B cell (primary cell): ENCODE measurements at regions not wholly inside any gene's neighbourhood (a gene's known extent, or its start where the extent isn't known, plus 50 kb on each side); places are given as distances from the start of the nearest gene placed in this dataset.

Source experiments
- EZH2 ChIP-seq: IDR thresholded peaks from 2 replicates; pipeline ENCODE4 v1.6.1; 2012; ENCODE audit warnings: borderline replicate concordance, low read depth, mild to moderate bottlenecking, moderate library complexity, low read length; ENCODE audit not compliant: insufficient read depth, poor library complexity, severe bottlenecking
- TF ChIP-seq, protein P1 (sequence below): fragments of 200-600 bp; IDR thresholded peaks from one replicate; pipeline ENCODE4 v1.8.0; 2022; ENCODE audit warnings: antibody characterized with exemption, mild to moderate bottlenecking

DNA sequence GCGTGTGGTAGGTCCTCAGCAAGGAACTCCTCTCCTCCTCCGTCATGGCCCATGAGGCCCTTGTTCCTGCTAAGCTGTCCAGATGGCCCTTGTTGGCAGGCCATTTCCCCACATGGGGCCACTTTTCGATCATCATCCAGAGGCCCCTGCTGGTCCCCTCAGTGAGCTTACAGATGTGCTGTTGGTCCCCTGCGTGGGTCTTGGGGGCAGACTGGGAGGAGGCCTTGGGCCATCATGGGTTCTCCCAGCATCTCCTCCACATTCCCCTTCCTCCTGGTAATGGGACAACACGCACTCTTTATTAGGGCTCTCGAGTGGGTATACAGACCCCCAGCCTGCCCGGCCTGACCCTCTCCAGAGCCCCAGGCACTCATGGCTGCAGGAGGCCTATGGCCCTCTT, 114.7 kb downstream of the BEGAIN start:
- TF ChIP-seq, protein P1, sequence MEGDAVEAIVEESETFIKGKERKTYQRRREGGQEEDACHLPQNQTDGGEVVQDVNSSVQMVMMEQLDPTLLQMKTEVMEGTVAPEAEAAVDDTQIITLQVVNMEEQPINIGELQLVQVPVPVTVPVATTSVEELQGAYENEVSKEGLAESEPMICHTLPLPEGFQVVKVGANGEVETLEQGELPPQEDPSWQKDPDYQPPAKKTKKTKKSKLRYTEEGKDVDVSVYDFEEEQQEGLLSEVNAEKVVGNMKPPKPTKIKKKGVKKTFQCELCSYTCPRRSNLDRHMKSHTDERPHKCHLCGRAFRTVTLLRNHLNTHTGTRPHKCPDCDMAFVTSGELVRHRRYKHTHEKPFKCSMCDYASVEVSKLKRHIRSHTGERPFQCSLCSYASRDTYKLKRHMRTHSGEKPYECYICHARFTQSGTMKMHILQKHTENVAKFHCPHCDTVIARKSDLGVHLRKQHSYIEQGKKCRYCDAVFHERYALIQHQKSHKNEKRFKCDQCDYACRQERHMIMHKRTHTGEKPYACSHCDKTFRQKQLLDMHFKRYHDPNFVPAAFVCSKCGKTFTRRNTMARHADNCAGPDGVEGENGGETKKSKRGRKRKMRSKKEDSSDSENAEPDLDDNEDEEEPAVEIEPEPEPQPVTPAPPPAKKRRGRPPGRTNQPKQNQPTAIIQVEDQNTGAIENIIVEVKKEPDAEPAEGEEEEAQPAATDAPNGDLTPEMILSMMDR = no peak
- TF ChIP-seq EZH2 = no peak
